ENCODE measurements at regions not wholly inside any gene's neighbourhood (a gene's known extent, or its start where the extent isn't known, plus 50 kb on each side); places are given as distances from the start of the nearest gene placed in this dataset.

DNA sequence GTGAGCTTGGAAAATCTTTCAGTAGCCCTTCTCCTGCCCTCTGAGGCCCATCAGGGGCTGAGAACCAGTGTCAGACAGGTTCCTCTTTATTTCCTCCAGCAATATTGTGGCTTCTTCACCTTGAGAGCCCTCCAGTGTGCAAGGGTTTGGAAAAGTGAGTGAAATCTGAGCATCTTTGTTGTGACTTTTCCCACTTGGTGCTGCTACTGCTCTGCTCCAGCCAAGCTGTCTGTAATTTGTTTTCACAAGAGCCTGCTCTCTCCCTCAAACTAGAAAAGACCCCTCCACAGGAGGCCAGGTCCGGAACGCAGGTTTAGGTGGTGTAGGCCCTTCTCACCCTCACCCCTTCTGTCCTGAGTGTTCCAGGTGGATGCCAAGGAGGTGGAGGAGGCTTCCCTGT, 57.4 kb upstream of the SPRY4 start:
- ChIA-PET CTCF (ENCODE audit: partially characterized antibody) (no interaction called here), POLR2A (ENCODE audit: partially characterized antibody) (no interaction called here)
- Mint-ChIP-seq H3K27ac (no peak overlapping the region), H3K27me3 (no peaks in the 10 kb centered on the region), H3K9me3 (no peaks in the 10 kb centered on the region), H3K36me3 (no peaks in the 10 kb centered on the region), H3K4me1 (peaks cover 10 to 15% (median 12%) of the 10 kb centered on the region in 4 donors), H3K4me3 (no peak overlapping the region)
- Histone ChIP-seq H3K9me3 (ENCODE audit: control insufficient read depth in 1 of 2, low read length in 2 of 2) (no peaks in the 10 kb centered on the region), H3K36me3 (ENCODE audit: insufficient read depth, low read length) (no peaks in the 10 kb centered on the region), H3K27me3 (ENCODE audit: insufficient read depth, low read length) (no peaks in the 10 kb centered on the region), H3K4me1 (ENCODE audit: insufficient read depth, low read length) (no peaks in the 10 kb centered on the region), H3K4me3 (ENCODE audit: low read length in 2 of 2) (no peak overlapping the region), H3K27ac (ENCODE audit: low read depth, low read length) (no peak overlapping the region)
- intact Hi-C loops (cut with micrococcal nuclease), result no loop called here
- DNase-seq, result no peak

DNA sequence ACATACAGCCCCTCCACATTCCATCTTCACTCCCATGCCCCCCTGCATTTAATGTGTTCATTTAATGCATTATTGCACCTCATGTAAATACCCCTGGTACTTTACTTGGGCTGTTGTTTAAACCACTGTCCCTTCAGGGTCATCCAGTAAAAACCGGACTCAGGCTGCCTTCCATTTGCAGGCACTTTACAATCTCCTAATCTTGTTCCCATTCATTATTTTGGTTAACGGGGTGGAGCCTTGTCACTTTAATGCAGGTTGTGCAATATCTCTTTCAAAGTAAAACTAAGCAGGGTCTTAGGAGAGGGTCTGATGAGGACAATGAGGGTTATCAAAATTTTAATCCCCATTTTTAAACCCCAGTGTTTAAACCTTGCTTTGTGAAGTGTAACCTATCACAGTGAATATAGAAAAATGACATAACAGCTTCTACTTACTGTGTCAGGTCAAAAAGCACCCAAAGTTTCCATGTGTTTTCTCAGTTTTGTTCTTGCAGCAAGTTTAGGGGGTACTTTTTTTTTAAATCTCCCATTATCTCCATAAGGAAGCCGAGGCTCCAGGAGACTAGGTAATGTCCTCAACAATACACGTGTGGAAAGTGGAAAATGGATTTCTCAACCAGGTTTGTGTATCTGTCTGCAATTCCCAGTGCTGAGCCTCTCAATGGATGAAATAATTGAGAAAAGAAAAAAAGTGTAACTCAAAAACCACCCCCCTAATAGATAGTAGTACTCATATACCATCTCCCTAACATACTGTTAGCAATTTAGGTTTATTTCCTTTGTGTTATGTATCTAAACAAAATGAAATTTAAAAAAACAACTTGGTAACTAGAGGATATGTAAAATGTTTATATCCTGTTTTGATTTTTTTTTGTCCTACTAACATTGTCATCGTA, 54.2 kb upstream of the SPRY4 start:
- peak overlapping the region in 4 of 7 donors; percentile 0 to 80 (median 34) for H3K27ac Mint-ChIP-seq
- no peaks in the 10 kb centered on the region for H3K36me3 Mint-ChIP-seq
- H3K9me3 Mint-ChIP-seq, result no peaks in the 10 kb centered on the region
- no peak overlapping the region for H3K4me3 ChIP-seq (ENCODE audit: low read length in 2 of 2)
- CTCF ChIA-PET (ENCODE audit: partially characterized antibody), result no interaction called here
- H3K36me3 ChIP-seq (ENCODE audit: insufficient read depth, low read length), result no peaks in the 10 kb centered on the region
- H3K27me3 ChIP-seq (ENCODE audit: insufficient read depth, low read length), result no peaks in the 10 kb centered on the region
- POLR2A ChIA-PET (ENCODE audit: partially characterized antibody), result no interaction called here
- no peak for DNase-seq
- no peaks in the 10 kb centered on the region for H3K9me3 ChIP-seq (ENCODE audit: control insufficient read depth in 1 of 2, low read length in 2 of 2)
- intact Hi-C loops (cut with micrococcal nuclease), result no loop called here
- no peak overlapping the region for H3K27ac ChIP-seq (ENCODE audit: low read depth, low read length)
- H3K4me3 Mint-ChIP-seq, result no peak overlapping the region
- H3K4me1 ChIP-seq (ENCODE audit: insufficient read depth, low read length), result no peaks in the 10 kb centered on the region
- H3K4me1 Mint-ChIP-seq, result peaks cover 6 to 8% (median 7%) of the 10 kb centered on the region in 4 donors
- H3K27me3 Mint-ChIP-seq, result no peaks in the 10 kb centered on the region

DNA sequence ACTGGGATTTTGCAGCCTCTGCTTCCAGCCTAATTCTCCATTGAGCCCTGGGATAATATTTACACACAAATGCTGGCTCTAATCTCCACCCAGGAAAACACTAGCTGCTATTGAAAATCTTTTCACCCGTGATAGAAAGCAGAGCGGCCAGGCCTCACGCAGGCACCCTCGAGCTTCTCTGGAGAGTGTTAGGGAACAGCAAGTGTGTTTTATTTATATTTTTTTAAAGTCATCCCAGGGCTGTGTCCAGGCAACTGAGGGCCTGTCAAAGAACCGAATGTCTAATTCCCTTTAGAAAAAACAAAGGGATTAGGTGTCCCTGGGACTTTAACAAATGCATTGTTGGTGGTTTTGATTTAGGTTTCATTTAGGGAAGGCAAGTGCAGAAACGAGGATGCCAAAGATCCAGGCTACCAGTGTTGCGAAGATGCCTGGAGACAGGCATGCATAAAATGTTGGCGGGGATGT, 51.2 kb upstream of the SPRY4 start:
- Mint-ChIP-seq H3K36me3 (no peaks in the 10 kb centered on the region), H3K9me3 (no peaks in the 10 kb centered on the region), H3K27ac (no peak overlapping the region), H3K4me3 (no peak overlapping the region), H3K4me1 (peaks cover 5 to 7% (median 6%) of the 10 kb centered on the region in 4 donors), H3K27me3 (no peaks in the 10 kb centered on the region)
- H3K27me3 ChIP-seq (ENCODE audit: insufficient read depth, low read length), result no peaks in the 10 kb centered on the region
- no peak for DNase-seq
- no peaks in the 10 kb centered on the region for H3K36me3 ChIP-seq (ENCODE audit: insufficient read depth, low read length)
- H3K4me1 ChIP-seq (ENCODE audit: insufficient read depth, low read length), result no peaks in the 10 kb centered on the region
- CTCF ChIA-PET (ENCODE audit: partially characterized antibody), result no interaction called here
- POLR2A ChIA-PET (ENCODE audit: partially characterized antibody), result no interaction called here
- H3K9me3 ChIP-seq (ENCODE audit: control insufficient read depth in 1 of 2, low read length in 2 of 2), result no peaks in the 10 kb centered on the region
- H3K27ac ChIP-seq (ENCODE audit: low read depth, low read length), result no peak overlapping the region
- intact Hi-C loops (cut with micrococcal nuclease), result no loop called here
- H3K4me3 ChIP-seq (ENCODE audit: low read length in 2 of 2), result no peak overlapping the region
